ENCODE measurements at regions not wholly inside any gene's neighbourhood (a gene's known extent, or its start where the extent isn't known, plus 50 kb on each side); places are given as distances from the start of the nearest gene placed in this dataset.
"Not testable (repeated sequence)": the region's sequence is repeated elsewhere in the genome, so short reads cannot be mapped to it uniquely, and the experiment has no call there.

DNA sequence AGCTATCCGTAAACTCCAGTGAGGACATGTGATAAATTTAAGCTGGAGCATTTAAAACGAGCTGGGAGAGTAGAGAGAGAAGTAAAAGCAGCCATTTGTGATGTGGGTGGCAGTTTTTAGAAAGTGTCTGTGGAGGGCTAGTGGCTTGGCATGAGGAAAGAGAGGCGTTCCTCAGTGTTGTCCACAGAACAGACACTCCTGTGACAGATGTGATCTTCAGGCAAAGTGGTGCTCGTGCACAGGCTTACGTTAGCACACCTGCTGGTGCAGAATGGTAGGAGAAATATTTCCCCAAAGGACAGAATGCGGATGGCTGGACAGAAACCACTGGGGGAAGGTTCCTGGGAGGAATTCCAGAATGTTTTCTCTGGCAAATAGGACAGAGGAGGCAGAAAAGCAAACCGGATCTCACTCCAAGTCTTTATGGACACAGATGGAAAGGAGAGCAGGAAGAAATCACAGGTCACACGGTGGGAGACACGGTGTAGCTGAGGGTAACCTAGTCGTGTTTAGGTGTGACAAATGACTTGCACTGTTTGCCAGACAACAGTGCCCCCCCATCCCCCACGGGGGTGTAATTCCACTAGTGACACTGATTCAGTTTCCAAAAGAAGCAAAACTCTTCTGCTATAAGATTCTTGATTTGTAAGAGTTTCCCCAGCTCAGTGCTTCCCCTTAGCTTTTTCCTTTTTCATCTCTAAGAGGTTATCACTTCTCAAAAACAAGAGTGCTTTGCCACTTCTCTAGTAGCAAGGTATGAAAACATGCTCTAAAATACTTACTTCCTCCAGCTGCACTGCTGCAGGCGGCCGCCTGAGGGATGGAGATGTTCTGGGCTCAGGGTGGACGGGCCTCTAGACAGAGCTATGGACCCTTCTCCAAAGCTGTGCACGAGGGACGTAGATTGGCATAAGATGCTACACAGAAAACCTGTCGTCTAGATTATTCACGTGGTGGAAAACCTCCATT lies 293.2 kb downstream of the QKI start:
- DNase-seq (ENCODE audit: low read depth in 2 of 2): no peak

DNA sequence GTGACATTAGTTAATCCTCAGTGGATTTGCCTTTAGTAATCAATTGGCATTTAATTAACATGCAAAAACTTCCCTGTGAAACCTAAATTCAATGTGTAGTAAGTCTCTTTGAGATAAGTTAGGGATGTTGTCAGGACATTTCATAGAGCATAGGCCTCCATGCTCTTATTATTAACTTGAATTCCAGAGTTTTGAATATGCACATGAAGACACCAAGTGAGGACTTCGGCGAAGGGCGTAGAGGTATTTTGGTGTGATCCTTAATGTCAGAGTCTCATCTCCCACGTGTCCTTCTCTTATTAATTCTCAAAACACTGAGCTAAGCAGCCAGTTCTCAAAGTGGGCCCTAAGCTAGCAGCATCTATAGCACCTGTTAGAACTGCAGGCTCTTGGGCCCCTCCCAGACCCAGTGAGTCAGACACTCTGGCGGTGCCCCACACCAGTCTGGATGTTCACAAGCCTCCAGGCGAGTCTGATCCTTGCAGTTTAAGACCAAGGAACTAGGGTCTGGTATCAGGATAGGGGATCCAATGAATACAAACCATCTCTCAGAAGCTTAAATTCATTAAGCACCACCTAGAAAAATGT lies 292.1 kb downstream of the QKI start:
- no peak for DNase-seq (ENCODE audit: low read depth in 2 of 2)

DNA sequence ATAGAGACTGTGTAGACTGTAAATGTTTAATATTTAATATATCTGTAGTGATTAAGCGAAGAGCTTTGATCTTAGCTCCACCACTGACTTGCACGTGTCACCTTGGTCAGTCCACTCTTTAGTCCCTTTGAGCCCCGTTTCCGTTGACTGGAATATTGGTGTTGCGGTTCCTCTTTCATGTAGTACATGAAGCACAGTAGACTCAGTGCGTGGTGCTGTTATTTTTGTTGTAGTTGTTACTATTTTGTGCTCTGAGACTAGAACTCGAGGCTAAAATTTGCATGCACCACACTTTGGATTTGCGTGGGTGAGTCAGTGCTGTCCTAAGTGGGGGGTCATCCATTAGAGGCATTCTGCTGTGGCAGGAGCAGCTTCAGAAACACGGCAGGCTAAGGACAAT lies 291.4 kb downstream of the QKI start:
- DNase-seq (ENCODE audit: low read depth in 2 of 2): no peak

DNA sequence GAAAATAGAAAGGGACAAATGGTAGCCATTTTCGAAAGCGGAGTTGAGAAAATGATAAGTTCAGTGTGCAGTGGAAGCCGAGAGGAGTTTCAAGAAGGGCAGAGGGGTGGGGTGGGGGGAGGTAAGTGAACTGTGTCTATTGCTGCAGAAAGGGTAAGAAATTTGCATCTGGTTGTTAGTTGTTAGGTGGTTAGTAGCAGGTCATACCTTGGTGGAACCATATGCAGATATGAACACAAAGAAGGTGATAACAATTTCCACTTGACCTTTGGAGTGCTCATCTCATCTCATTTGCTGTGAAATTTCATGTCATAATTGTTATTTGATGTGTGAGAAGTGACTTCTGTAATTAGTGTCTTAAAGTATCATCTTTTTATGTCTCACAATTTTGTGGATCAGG lies 288.2 kb downstream of the QKI start:
- no peak for DNase-seq (ENCODE audit: low read depth in 2 of 2)

DNA sequence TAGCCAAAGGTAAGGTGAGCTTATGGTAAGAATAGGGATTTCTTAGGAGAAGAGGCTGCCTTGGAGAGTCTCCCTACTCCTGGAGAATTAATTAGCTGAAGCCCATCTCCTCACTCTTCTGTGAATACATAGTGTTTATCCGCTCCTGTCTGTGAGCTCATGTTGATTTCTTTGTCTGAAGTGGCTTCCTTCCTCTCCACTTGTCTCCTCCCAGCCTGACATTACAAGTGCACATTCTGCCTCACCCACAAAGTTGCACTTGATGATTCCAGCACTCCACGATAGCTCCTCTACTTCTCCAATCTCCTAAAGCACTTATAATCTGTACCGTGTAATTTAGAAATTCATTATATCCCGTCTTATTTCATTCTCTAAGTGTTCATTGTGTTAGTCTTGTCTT lies 287.2 kb downstream of the QKI start:
- DNase-seq (ENCODE audit: low read depth in 2 of 2): no peak

DNA sequence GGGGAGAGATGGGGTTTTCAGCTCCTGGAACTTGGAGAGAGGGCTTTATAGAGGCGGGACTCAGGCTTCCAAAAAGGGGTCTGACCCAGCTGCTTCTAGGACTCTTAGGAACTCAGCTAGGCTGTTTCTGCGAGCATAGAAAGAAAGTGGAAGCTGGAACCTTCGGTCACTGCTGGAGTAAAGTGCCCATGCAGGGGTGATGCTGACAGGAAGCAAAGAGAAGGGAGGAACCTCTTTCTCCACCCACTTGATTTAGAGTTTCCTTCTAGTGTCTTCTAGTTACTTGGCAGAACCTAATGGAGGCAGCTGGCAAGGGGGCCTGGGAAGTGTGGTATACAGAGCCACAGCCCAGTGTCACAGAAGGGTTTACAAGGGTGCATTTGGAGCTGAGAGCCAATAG lies 283.6 kb downstream of the QKI start:
- DNase-seq (ENCODE audit: low read depth in 2 of 2): no peak

DNA sequence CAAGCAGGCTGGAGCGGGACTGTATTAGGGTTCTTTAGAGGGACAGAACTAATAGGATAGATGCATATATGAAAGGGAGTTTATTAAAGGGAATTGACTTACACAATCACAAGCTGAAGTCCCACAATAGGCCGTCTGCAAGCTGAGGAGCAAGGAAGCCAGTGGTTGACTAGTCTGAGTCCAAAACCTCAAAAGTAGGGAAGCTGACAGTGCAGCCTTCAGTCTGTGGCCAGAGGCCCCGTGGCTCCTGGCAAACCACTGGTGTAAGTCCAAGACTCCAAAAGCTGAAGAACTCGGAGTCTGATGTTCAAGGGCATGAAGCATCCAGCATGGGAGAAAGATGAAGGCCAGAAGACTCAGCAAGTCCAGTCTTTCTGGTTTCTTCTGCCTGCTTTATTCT lies 281.8 kb downstream of the QKI start:
- DNase-seq (ENCODE audit: low read depth in 2 of 2): not testable (repeated sequence)

DNA sequence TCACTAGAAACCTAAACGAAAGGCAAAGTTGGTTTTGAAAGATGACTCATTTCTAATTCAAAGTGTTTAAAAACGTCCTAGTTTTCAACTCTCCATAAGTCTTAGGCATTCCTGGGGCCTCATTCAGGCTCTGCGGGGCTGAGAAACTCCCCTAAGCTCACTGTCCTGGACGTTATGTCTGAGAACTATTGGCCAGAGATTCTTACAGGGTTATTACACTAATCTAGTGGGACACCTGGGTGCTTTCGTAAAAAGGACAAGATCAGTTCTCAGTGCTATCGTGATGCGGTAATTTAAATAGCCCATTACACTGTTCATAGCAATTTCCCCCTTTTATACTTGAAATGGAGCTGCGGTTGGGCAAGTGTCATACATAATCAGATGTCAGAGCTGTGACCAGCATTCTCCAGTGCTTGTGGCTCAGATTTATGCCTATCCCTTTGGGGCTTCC lies 280.9 kb downstream of the QKI start:
- DNase-seq (ENCODE audit: low read depth in 2 of 2): no peak

DNA sequence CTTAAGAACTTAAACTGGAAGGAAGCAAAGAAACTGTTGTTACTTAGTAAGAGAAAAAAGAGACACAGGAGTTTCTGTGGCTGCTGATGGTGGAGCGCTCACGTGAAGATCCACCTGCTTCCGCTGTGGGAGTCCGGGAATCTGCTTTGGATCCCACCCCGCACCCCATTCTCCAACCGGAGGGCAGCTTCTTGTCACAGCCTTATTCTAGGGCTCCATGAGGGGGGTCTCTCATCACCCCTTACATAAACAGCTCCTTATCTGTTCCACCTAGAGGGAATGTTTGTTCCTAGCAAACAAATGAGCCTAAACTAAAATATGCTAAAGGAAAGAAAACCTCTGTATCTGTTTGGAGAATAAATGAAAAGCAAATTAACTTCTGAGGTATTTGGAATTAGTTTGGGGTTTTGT lies 280.5 kb downstream of the QKI start:
- DNase-seq (ENCODE audit: low read depth in 2 of 2): no peak

DNA sequence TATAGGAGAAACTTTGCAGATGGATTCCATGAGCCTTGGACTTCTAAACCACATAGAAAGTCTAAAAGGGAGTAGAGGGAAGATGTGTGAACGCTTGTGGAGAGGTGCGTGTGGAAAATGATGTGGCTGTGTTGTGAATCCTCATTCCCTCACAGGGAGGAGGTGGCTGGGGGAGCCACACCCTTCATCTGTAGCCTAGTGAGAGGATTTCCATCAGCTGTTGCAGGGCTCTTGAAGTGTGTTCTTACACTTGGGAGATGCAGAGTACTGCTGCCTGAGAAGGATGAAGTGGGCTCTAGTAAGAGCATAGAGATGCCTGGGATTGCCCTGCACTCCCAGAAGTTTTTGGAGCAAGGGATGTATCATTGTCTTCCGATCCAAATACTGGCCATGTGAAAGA lies 279.6 kb downstream of the QKI start:
- no peak for DNase-seq (ENCODE audit: low read depth in 2 of 2)

DNA sequence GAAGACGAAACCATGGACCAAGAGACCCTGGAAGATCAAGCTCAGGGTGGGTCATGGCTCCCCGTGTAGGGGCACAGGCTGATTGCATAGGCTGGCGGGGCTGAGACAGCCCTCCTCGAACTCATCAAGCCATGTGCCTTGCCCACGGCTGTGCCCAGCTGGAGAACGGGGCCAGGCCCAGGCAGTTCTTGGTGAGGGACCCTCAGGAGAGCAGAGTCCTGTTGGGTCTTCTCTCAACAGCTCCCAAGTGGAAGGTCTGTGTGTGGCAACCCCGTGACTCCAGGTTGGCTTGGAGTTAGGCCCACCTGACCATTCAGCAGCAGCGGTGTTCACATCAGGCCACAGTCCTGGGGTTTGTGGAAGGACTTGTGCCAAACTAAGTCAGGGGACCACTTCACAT lies 276.5 kb downstream of the QKI start:
- DNase-seq (ENCODE audit: low read depth in 2 of 2): no peak

DNA sequence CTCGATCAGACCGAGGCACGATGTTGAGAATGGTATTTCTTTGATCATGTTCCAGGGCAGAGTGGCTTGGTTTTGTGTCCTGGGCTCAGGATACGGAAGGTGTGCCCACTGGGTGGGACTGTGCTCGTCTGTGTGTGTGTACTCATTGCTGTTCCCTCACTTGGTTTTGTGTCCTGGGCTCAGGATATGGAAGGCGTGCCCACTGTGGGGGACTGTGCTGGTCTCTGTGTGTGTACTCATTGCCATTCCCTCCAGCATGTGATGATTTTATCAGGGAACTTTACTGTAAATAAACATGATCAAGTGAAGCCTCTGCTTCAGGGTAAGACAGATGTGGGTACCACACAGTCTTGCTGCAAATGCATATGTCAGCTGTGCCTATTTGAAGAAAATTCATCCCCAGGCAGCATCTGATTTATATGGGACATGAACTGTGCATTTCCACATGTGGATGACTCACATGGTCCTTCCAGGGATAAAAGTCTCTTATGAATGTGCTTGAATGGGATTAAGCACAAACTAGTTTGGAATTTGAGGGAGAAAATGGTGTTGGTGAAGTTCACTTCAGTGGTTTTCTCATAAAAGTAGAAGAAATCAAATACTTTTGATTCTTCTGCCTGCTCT lies 274.3 kb downstream of the QKI start:
- peak; percentile 63 to 65 for DNase-seq (ENCODE audit: low read depth in 2 of 2)

DNA sequence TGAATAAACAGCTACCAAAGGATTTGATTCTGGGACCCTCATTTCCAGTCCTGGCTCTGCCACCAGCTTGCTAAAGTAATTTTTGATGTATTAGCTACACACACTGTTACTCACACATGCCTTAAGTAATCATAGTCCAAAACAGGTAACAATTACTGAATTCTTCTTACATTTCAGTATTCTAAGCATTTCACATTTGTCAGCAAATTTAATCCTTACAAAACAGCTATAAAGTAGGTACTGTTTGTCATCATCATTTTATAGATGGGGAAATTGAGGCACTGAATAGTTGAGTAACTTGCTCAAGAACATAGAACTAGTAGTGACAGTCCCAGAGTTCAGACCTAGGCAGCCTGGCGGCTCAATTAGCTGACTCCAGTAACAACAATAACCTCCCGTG lies 272.6 kb downstream of the QKI start:
- DNase-seq (ENCODE audit: low read depth in 2 of 2): no peak

DNA sequence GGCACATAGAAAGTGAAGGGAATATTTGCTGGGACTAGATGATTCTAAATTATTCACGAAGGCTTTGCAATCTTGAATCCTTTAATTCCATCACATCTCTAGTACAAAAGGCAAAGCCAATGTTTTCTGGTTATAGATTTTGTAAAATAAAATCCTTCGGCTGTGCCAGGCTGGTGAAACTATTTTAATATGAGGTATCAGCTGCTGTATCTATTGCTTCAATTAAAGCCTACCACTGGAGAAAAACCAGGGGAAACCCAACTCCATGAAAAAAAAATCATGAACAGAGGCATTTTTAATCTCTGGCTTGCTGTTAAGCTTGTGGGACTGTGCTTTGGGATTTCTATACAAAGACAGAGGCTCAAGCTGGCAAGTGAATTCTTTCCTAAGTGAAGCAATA lies 271.8 kb downstream of the QKI start:
- no peak for DNase-seq (ENCODE audit: low read depth in 2 of 2)

DNA sequence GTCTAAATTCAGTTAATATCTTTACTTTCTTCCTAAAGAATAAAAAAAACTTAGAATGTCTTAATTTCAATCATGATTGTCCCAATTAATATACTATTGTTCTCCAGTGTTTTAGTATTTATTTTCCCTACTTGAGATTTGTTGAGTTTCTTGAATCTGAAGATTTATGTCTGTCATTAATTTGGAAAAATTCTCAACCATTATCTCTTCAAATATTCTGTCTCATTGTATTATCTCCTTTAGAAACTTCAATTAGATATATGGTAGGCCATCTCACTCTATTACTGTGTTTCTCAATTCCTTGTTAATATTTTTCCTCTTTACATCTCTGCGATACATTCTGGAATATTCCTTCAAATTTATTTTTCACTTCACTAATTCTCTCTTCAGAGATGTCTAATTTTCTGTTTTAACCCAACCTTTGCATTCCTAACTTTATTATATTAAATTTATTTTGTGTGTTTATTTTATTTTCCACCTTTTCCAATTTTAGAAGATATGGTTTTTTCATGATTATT lies 268.6 kb downstream of the QKI start:
- DNase-seq (ENCODE audit: low read depth in 2 of 2): no peak

DNA sequence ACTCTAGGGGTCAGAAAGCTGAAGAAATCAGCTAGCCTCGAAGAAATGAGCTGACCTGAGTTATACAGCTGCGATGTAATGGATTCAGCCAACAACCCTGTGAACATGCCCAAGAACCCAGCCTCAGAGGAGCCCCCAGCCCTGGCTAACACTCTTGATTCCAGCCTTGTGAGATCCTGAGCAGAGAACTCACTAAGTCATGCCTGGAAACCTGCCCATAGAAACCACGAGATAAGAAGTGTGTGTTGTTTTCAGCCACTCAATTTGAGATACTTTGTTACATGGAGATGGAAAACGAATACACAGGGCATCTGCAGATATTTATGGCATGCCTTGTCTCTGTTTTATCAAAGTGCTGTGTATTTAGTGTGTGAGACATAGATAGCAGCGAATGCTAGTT lies 265.2 kb downstream of the QKI start:
- no peak for DNase-seq (ENCODE audit: low read depth in 2 of 2)

DNA sequence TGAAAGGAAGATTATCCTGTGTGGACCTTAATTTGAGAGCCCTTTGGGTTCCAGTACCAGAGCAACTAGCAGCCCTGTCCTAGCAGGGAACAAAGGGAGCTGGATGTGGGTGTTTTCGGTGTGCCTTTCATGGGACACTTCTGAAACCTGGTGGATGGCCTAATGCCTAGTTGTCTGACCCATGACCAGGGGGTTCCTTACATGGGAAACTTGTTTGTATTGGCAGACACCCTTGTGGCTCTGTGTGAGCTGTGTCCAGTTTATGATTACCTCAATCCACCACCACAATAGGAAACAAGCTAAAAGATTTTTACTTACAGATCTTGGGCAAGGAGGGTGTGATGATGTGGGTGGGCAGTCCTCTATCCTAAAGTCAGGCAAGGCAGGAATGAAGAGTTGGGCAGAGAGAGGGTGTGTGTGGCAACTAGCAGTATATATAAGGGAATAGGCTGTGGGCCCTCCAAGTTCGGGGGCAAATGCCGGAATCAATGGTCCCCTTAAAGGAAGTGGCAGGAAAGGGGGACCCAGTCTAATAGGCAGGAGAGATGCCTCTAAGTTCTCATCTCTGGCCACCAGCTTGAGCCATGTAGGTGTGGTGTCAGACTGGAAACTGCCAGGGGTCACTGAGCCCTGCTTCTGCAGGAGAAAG lies 264.6 kb downstream of the QKI start:
- no peak for DNase-seq (ENCODE audit: low read depth in 2 of 2)

DNA sequence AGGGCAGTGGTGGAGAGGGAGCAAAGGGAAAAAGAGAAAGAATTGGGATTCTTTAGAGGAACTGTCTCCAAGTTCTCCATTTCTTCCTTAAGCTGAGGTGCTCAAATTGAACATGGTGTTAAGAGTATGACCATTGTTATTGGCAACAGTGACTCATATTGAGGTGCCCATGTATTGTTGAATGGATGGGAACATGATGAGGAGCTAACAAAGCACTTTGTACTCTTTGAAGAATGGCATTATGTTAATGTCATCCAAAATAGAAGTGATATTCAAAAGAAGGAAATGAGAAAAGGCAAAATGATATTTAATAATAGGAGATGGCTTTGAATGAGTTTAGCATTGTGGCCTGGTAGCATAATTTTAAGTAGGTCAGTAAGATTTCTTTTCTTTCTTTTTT lies 261.1 kb downstream of the QKI start:
- no peak for DNase-seq (ENCODE audit: low read depth in 2 of 2)

DNA sequence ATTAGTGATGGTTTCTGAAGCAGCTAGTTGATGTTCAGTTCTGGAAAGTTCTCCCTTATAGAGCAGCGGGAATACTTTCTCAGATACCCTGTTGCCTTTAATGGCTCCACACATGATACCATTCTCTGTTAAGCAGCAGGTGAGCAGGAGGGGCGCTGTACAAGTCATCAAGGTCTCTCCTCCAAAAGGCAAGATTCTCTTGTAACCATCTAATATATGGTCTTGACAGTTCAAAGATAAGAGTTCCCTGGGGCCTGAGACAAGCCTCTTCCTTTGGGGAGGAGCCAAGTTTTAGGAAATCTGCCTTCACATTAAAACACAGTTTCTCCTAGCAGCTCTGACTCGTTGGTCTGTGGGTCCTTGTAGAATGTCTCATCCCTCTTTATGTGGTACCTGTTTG lies 258.2 kb downstream of the QKI start:
- no peak for DNase-seq (ENCODE audit: low read depth in 2 of 2)

DNA sequence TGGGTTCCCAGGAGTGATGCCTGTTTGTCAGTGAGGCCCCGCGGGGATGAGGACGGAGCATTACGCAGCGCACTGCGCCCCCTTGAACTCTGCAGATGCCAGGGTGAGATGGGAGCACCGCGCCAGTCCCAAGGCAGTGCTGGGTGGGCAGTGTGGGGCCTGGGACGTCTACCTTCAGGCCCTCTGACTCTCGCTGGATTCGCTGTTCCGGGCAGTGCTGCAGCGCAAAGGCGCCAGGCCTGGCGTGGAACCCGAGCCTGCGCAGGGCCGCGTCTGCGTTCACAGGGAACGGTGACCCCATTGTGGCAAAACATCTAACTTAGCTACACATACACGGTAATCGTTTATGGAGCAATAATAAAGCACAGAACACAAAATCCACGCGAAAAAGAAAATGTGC lies 257.3 kb downstream of the QKI start:
- no peak for DNase-seq (ENCODE audit: low read depth in 2 of 2)

DNA sequence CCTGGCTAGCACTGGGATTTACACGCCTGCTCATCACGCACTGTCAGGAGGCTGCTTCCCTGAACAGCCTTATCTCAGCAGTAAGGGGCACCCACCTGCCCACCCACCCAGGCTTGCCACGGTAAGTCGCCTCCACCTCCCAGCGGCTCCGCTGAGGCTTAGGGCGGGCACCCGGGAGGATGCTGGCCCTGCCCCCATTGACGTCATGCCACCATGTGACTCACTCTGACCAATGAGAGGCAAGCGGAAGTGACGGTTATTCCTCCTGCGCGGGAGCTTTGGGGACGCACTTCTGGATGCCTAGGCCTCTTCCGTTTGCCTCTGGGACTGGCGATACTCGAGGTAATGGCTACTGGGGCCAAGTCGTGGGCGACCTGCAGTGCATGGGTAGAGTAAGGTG lies 256.8 kb downstream of the QKI start:
- DNase-seq (ENCODE audit: low read depth in 2 of 2): no peak

DNA sequence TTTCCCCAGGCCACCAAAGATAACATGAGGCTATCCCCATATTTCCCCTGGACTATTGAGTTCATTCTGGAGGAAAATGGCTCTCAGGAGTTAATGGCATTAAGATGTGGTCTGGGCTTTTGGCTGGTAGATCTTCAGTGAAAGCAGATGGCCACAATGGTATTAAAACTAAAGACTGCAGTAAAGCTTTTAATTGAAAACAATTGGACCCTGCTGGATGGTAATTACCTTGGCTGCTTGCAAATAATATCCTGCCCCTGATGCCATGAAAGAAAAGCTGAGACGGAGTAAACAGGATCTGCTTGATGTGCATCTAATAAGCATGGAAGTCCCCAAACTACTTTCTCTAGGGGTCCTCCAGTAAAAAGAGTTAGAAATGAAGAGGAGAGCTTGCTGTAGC lies 255.8 kb downstream of the QKI start:
- DNase-seq (ENCODE audit: low read depth in 2 of 2): no peak
